ENCODE measurements at regions not wholly inside any gene's neighbourhood (a gene's known extent, or its start where the extent isn't known, plus 50 kb on each side); places are given as distances from the start of the nearest gene placed in this dataset.

GRCh38 chr16:79287424-79287917 is 313.1 kb downstream of the MAF start:
- TF ChIP-seq CTCF (IDR thresholded peaks at IDR 0.05): no peak
- TF ChIP-seq, protein P1, sequence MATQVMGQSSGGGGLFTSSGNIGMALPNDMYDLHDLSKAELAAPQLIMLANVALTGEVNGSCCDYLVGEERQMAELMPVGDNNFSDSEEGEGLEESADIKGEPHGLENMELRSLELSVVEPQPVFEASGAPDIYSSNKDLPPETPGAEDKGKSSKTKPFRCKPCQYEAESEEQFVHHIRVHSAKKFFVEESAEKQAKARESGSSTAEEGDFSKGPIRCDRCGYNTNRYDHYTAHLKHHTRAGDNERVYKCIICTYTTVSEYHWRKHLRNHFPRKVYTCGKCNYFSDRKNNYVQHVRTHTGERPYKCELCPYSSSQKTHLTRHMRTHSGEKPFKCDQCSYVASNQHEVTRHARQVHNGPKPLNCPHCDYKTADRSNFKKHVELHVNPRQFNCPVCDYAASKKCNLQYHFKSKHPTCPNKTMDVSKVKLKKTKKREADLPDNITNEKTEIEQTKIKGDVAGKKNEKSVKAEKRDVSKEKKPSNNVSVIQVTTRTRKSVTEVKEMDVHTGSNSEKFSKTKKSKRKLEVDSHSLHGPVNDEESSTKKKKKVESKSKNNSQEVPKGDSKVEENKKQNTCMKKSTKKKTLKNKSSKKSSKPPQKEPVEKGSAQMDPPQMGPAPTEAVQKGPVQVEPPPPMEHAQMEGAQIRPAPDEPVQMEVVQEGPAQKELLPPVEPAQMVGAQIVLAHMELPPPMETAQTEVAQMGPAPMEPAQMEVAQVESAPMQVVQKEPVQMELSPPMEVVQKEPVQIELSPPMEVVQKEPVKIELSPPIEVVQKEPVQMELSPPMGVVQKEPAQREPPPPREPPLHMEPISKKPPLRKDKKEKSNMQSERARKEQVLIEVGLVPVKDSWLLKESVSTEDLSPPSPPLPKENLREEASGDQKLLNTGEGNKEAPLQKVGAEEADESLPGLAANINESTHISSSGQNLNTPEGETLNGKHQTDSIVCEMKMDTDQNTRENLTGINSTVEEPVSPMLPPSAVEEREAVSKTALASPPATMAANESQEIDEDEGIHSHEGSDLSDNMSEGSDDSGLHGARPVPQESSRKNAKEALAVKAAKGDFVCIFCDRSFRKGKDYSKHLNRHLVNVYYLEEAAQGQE (IDR thresholded peaks at IDR 0.05; ENCODE audit: insufficient read depth in 1 of 2, low read depth in 2 of 2, low read length in 1 of 2): no peak
- no peak for TF ChIP-seq SIN3A (IDR thresholded peaks at IDR 0.05; ENCODE audit: borderline replicate concordance, insufficient read depth, low read depth, low read length)
- TF ChIP-seq POLR2AphosphoS5 (IDR thresholded peaks at IDR 0.05; ENCODE audit: low read depth, low read length): no peak
- no peak for TF ChIP-seq TCF7L2 (IDR thresholded peaks at IDR 0.05; ENCODE audit: low read depth, low read length)
